Osteoblast (primary cell): ENCODE measurements at regions not wholly inside any gene's neighbourhood (a gene's known extent, or its start where the extent isn't known, plus 50 kb on each side); places are given as distances from the start of the nearest gene placed in this dataset.
"Not testable (repeated sequence)": the region's sequence is repeated elsewhere in the genome, so short reads cannot be mapped to it uniquely, and the experiment has no call there.

Experiments
- DNase-seq: peaks from one replicate; pipeline ENCODE4 v3.0.0; 2011; ENCODE audit warnings: low spot score, mixed read lengths; ENCODE audit not compliant: insufficient read length; ENCODE audit errors: missing footprints
- H2AFZ ChIP-seq: 2 replicates; pipeline ENCODE4 v1.6.0; 2011; ENCODE audit warnings: mild to moderate bottlenecking, low read length
- H3K27ac ChIP-seq: 2 replicates; pipeline ENCODE4 v1.5.1; 2011; ENCODE audit warnings: mild to moderate bottlenecking, low read depth, low read length, moderate library complexity
- H3K27me3 ChIP-seq: 2 replicates; pipeline ENCODE4 v1.6.0; 2012; ENCODE audit warnings: mild to moderate bottlenecking, control low read depth, inconsistent platforms, low read length, moderate library complexity; ENCODE audit not compliant: insufficient read depth
- H3K36me3 ChIP-seq: 2 replicates; pipeline ENCODE4 v1.5.1; 2011; ENCODE audit warnings: mild to moderate bottlenecking, low read length, control low read depth, moderate library complexity; ENCODE audit not compliant: insufficient read depth
- H3K4me1 ChIP-seq: 2 replicates; pipeline ENCODE4 v1.5.1; 2011; ENCODE audit warnings: mild to moderate bottlenecking, low read length, control low read depth, moderate library complexity; ENCODE audit not compliant: insufficient read depth
- H3K4me2 ChIP-seq: 2 replicates; pipeline ENCODE4 v1.6.0; 2011; ENCODE audit warnings: mild to moderate bottlenecking, low read length; ENCODE audit not compliant: insufficient read depth
- H3K4me3 ChIP-seq: fragments of 200-600 bp; sonication (generic); 3 replicates; pipeline ENCODE4 v1.5.1; 2012; ENCODE audit warnings: mild to moderate bottlenecking, low read length, inconsistent platforms; ENCODE audit not compliant: insufficient read depth
- H3K79me2 ChIP-seq: 2 replicates; pipeline ENCODE4 v1.6.0; 2012; ENCODE audit warnings: mild to moderate bottlenecking, low read length, control low read depth, inconsistent platforms; ENCODE audit not compliant: insufficient read depth
- H3K9me3 ChIP-seq: 2 replicates; pipeline ENCODE4 v1.5.1; 2011; ENCODE audit warnings: low read depth, low read length, control low read depth
- H4K20me1 ChIP-seq: 2 replicates; pipeline ENCODE4 v1.6.0; 2012; ENCODE audit warnings: mild to moderate bottlenecking, low read length, control low read depth; ENCODE audit not compliant: insufficient read depth
- CTCF ChIP-seq: IDR thresholded peaks from 2 replicates; pipeline ENCODE4 v1.5.1; 2011; ENCODE audit warnings: mild to moderate bottlenecking, low read depth, low read length, moderate library complexity; ENCODE audit errors: extremely low read depth

GRCh38 chr15:100770661-100771584 is 108.7 kb upstream of the ALDH1A3 start:
- H3K9me3 ChIP-seq = no peaks in the 10 kb centered on the region

GRCh38 chr15:100771746-100772145 is 107.9 kb upstream of the ALDH1A3 start:
- Histone ChIP-seq H2AFZ (no peak overlapping the region), H3K4me2 (no peak overlapping the region), H3K27ac (no peak overlapping the region), H4K20me1 (no peaks in the 10 kb centered on the region), H3K4me1 (no peaks in the 10 kb centered on the region), H3K79me2 (no peaks in the 10 kb centered on the region), H3K27me3 (no peaks in the 10 kb centered on the region), H3K9me3 (no peaks in the 10 kb centered on the region), H3K36me3 (no peaks in the 10 kb centered on the region), H3K4me3 (no peak overlapping the region)
- no peak for TF ChIP-seq CTCF
- peak; percentile 54 for DNase-seq

More at GRCh38 chr15:100770661-100771584, 108.7 kb upstream of the ALDH1A3 start:
- Histone ChIP-seq H3K27ac (no peak overlapping the region), H3K4me3 (no peak overlapping the region), H3K4me1 (no peaks in the 10 kb centered on the region), H3K79me2 (no peaks in the 10 kb centered on the region), H3K27me3 (no peaks in the 10 kb centered on the region), H4K20me1 (no peaks in the 10 kb centered on the region), H3K36me3 (no peaks in the 10 kb centered on the region), H3K4me2 (no peak overlapping the region), H2AFZ (no peak overlapping the region)
- no peak for TF ChIP-seq CTCF
- DNase-seq = peak; percentile 68

DNA sequence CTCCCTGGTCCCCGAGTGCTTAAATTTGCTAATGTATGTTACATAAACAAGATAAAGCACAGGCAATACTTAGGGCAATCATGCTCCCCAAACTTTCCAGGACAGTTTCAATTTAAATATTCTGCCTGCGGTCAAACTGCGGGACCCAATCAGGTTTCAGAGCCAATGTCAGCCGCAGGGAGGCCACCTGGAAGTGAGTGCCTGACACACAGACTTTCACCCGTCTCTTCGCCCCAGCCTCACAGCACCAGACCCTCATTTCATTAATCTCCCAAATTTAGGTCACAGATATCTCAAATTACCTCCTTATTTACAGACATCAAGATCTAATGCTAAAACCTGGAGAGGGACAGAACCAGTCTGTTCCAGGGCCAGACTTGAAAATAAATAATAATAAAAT is 107.2 kb upstream of the ALDH1A3 start:
- Histone ChIP-seq H3K27me3 (no peaks in the 10 kb centered on the region), H3K36me3 (no peaks in the 10 kb centered on the region), H3K4me1 (no peaks in the 10 kb centered on the region), H3K4me2 (no peak overlapping the region), H2AFZ (no peak overlapping the region), H4K20me1 (no peaks in the 10 kb centered on the region), H3K9me3 (no peaks in the 10 kb centered on the region), H3K27ac (no peak overlapping the region), H3K4me3 (no peak overlapping the region), H3K79me2 (no peaks in the 10 kb centered on the region)
- no peak for TF ChIP-seq CTCF
- peak; percentile 52 for DNase-seq

GRCh38 chr15:100772892-100773520 is 106.6 kb upstream of the ALDH1A3 start:
- peak; percentile 32 for DNase-seq
- H3K36me3 ChIP-seq = no peaks in the 10 kb centered on the region
- H3K27ac ChIP-seq = no peak overlapping the region
- H3K4me2 ChIP-seq = no peak overlapping the region
- H3K4me3 ChIP-seq = no peak overlapping the region
- no peaks in the 10 kb centered on the region for H3K79me2 ChIP-seq
- no peak for TF ChIP-seq CTCF
- no peaks in the 10 kb centered on the region for H3K27me3 ChIP-seq
- no peaks in the 10 kb centered on the region for H3K9me3 ChIP-seq
- no peaks in the 10 kb centered on the region for H3K4me1 ChIP-seq
- no peaks in the 10 kb centered on the region for H4K20me1 ChIP-seq
- no peak overlapping the region for H2AFZ ChIP-seq

DNA sequence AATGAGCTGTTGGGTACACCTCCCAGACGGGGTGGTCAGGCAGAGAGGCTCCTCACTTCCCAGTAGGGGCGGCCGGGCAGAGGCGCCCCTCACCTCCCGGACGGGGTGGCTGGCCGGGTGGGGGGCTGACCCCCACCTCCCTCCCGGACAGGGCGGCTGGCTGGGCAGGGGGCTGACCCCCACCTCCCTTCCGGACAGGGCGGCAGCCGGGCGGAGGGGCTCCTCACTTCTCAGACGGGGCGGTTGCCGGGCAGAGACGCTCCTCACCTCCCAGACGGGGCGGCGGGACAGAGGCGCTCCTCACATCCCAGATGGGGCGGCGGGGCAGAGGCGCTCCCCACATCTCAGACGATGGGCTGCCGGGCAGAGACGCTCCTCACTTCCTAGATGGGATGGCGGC is 105.6 kb upstream of the ALDH1A3 start:
- not testable (repeated sequence) for H3K27ac ChIP-seq, H3K4me3 ChIP-seq

More for the DNA sequence above, 105.6 kb upstream of the ALDH1A3 start:
- H3K4me1 ChIP-seq, H3K4me2 ChIP-seq, DNase-seq, H3K36me3 ChIP-seq, H4K20me1 ChIP-seq, H2AFZ ChIP-seq, H3K79me2 ChIP-seq, H3K9me3 ChIP-seq, H3K27me3 ChIP-seq: not testable (repeated sequence)
